Heart left ventricle (tissue), 13 donors: ENCODE measurements at regions not wholly inside any gene's neighbourhood (a gene's known extent, or its start where the extent isn't known, plus 50 kb on each side); places are given as distances from the start of the nearest gene placed in this dataset.

Experiments
- CTCF ChIP-seq, 12 donors: fragments of 200-600 bp; sonication (generic) in 4 of 12; IDR thresholded peaks; one replicate each; pipeline versions ENCODE4 v1.5.0 to v1.8.0; 2018 to 2022; ENCODE audit warnings: antibody characterized with exemption in 12 of 12, mild to moderate bottlenecking in 5 of 12
- POLR2A ChIP-seq, 2 donors: fragments of 450-650 bp; IDR thresholded peaks; one replicate each; pipeline ENCODE4 v1.6.1; 2017; ENCODE audit warnings: antibody characterized with exemption in 2 of 2, mild to moderate bottlenecking in 2 of 2, moderate library complexity in 2 of 2
- donor health status: ischemic (EF 13 %, LVEDD 7.1; RV severe dilation, severe dysfunction).
- donor health status: DM: no; HTN: yes; CAD: no.
- donor health status: DM: no; HTN: no; CAD: no.
- donor health status: ischemic (EF 25% LVEDD 6.9; RV normal size, moderate dysfunction).
- donor health status: ischemic (EF 25% LVEDD 5.7; RV mildly dilated, moderate dysfunction).
- donor health status: ischemic (EF 35%, LVEDD 5.7; RV mildly dilated, moderate dysfunction).
- donor health status: nonischemic (EF 11% LVEDD 7.7; RV severe dilation, severe dysfunction).
- donor health status: DM: yes; HTN: yes; CAD: no.
- donor health status: PGD.
- donor health status: ischemic (EF 29% LVEDD 5.4; RV normal size, mild dysfunction).
- donor health status: nonischemic (EF 23%, LVEDD 6.1; RV moderate dilation, normal function).

- no peak for TF ChIP-seq CTCF (IDR thresholded peaks at IDR 0.05)
- no peak for TF ChIP-seq POLR2A (IDR thresholded peaks at IDR 0.05)
Measured at GRCh38 chr15:26235864-26236263, 372.7 kb upstream of the ATP10A start.
